GM12891 (cell line): ENCODE measurements at regions not wholly inside any gene's neighbourhood (a gene's known extent, or its start where the extent isn't known, plus 50 kb on each side); places are given as distances from the start of the nearest gene placed in this dataset.

Experiments used
- DNase-seq: peaks from one replicate; pipeline ENCODE4 v3.0.0; 2011; ENCODE audit warnings: low spot score; ENCODE audit not compliant: insufficient read length
- FAIRE-seq: peaks from 2 replicates; lab custom pipeline; 2011; peaks lifted over from hg19 to GRCh38; lab: Jason Lieb, UNC
- PAX5 ChIP-seq: IDR thresholded peaks from 2 replicates; pipeline ENCODE4 v1.6.1; 2011; ENCODE audit warnings: low read length, moderate library complexity, mild to moderate bottlenecking; ENCODE audit not compliant: insufficient read depth, severe bottlenecking
- POLR2A ChIP-seq: IDR thresholded peaks from 2 replicates; pipeline ENCODE4 v1.6.1; 2011; ENCODE audit warnings: low read depth, low read length, control low read depth
- POLR2AphosphoS5 ChIP-seq: IDR thresholded peaks from 2 replicates; pipeline ENCODE4 v1.6.1; 2011; ENCODE audit warnings: low read depth, low read length, control low read depth
- POU2F2 ChIP-seq: IDR thresholded peaks from 2 replicates; pipeline ENCODE4 v1.6.1; 2011; ENCODE audit warnings: low read depth, mild to moderate bottlenecking, control low read depth, low read length, moderate library complexity
- SPI1 ChIP-seq: IDR thresholded peaks from 2 replicates; pipeline ENCODE4 v1.6.1; 2011; ENCODE audit warnings: low read depth, low read length, control low read depth
- TAF1 ChIP-seq: IDR thresholded peaks from 2 replicates; pipeline ENCODE4 v1.6.1; 2011; ENCODE audit warnings: low read depth, low read length, control low read depth

- TF ChIP-seq PAX5: no peak
- TF ChIP-seq POLR2A: no peak
- TF ChIP-seq POLR2AphosphoS5: no peak
- no peak for TF ChIP-seq POU2F2
- no peak for TF ChIP-seq TAF1
- DNase-seq: no peak
These were observed 243.5 kb upstream of the ZNF32 start for GRCh38 chr10:43892062-43892770.

GRCh38 chr10:43891241-43891640, 242.6 kb upstream of the ZNF32 start:
- TF ChIP-seq POU2F2 (no peak), POLR2A (no peak), POLR2AphosphoS5 (no peak), SPI1 (no peak), TAF1 (no peak), PAX5 (no peak)
- no peak for DNase-seq
- no peak for FAIRE-seq

More at GRCh38 chr10:43892062-43892770, 243.5 kb upstream of the ZNF32 start:
- no peak for FAIRE-seq

- TF ChIP-seq PAX5 (no peak), TAF1 (no peak), POLR2AphosphoS5 (no peak), SPI1 (no peak), POLR2A (no peak), POU2F2 (no peak)
- FAIRE-seq: no peak
- DNase-seq: no peak
These were observed 241.4 kb upstream of the ZNF32 start for GRCh38 chr10:43890124-43890523.

GRCh38 chr10:43888586-43888985, 239.9 kb upstream of the ZNF32 start:
- TF ChIP-seq PAX5: no peak
- TF ChIP-seq TAF1: no peak
- TF ChIP-seq POU2F2: no peak
- no peak for TF ChIP-seq SPI1
- no peak for TF ChIP-seq POLR2AphosphoS5
- no peak for TF ChIP-seq POLR2A
- no peak for FAIRE-seq
- DNase-seq: no peak

- no peak for TF ChIP-seq POLR2A
- no peak for TF ChIP-seq TAF1
- DNase-seq: no peak
These were observed 237.2 kb upstream of the ZNF32 start for GRCh38 chr10:43885842-43886241.

GRCh38 chr10:43885252-43885651, 236.6 kb upstream of the ZNF32 start:
- FAIRE-seq (no peak), DNase-seq (no peak)
- TF ChIP-seq POU2F2 (no peak), TAF1 (no peak), POLR2AphosphoS5 (no peak), SPI1 (no peak), POLR2A (no peak), PAX5 (no peak)

More at GRCh38 chr10:43885842-43886241, 237.2 kb upstream of the ZNF32 start:
- no peak for FAIRE-seq

- no peak for TF ChIP-seq POLR2A
- TF ChIP-seq POU2F2: no peak
- no peak for TF ChIP-seq TAF1
- TF ChIP-seq PAX5: no peak
- no peak for TF ChIP-seq POLR2AphosphoS5
- no peak for TF ChIP-seq SPI1
- DNase-seq: no peak
- no peak for FAIRE-seq
These were observed 235.9 kb upstream of the ZNF32 start for GRCh38 chr10:43884501-43885105.

GRCh38 chr10:43882711-43883110, 234.0 kb upstream of the ZNF32 start:
- FAIRE-seq (no peak), DNase-seq (no peak)
- no peak for TF ChIP-seq PAX5
- no peak for TF ChIP-seq SPI1
- TF ChIP-seq POU2F2: no peak
- no peak for TF ChIP-seq POLR2AphosphoS5
- no peak for TF ChIP-seq TAF1
- no peak for TF ChIP-seq POLR2A

GRCh38 chr10:43881657-43882056, 233.0 kb upstream of the ZNF32 start:
- TF ChIP-seq POLR2AphosphoS5 (no peak), PAX5 (no peak), POU2F2 (no peak), SPI1 (no peak), POLR2A (no peak), TAF1 (no peak)
- FAIRE-seq: no peak
- no peak for DNase-seq
